K562 (cell line): ENCODE measurements at regions not wholly inside any gene's neighbourhood (a gene's known extent, or its start where the extent isn't known, plus 50 kb on each side); places are given as distances from the start of the nearest gene placed in this dataset.

Experiments used
- ATAC-seq: fragments of 200-7000 bp; cut with Tn5 transposase; 3 replicates; pipeline ENCODE4 v1.9.1; 2020; ENCODE audit warnings: moderate library complexity
- BruUV-seq: library from RNA; stranded (reverse); fragments of 400-500 nt; replicated peaks from 2 replicates; lab custom pipeline; 2021; lab: Mats Ljungman, UMichigan
- CTCF ChIA-PET: fragments of 300-600 bp; formaldehyde crosslinking; extraction: SDS; loops from one replicate; lab custom pipeline; 2021; ENCODE audit warnings: low intra/inter-chr PET ratio; lab: Yijun Ruan, JAX
- POLR2A ChIA-PET: fragments of 300-600, 350-650 bp; sonication (Branson Sonifier 250); formaldehyde crosslinking; extraction: SDS; loops from one replicate; lab custom pipeline; 2021; ENCODE audit warnings: antibody characterized with exemption, inconsistent platforms; lab: Yijun Ruan, JAX
- DNase-seq, 4 experiments: peaks; one replicate each; pipeline versions ENCODE4 v3.0.0 to v3.0.0-alpha.2; 2011 to 2018; ENCODE audit warnings: low spot score in 3 of 4, mixed read lengths in 3 of 4; ENCODE audit errors: extremely low read depth in 1 of 4
- FAIRE-seq: peaks from 2 replicates; lab custom pipeline; 2011; peaks lifted over from hg19 to GRCh38; lab: Jason Lieb, UNC
- H2AFZ ChIP-seq: 2 replicates; pipeline ENCODE4 v1.6.0; 2011; ENCODE audit warnings: low read depth, low read length, control low read depth, inconsistent platforms
- H3K27ac ChIP-seq: fragments of 200-600 bp; 3 replicates; pipeline ENCODE4 v1.8.0; 2011; ENCODE audit warnings: low read depth, mild to moderate bottlenecking, control low read depth, inconsistent platforms, low read length, moderate library complexity, mixed read lengths; ENCODE audit errors: extremely low read depth
- H3K27me3 ChIP-seq, 2 experiments: fragments of 300-600 bp in 1 of 2; 2 replicates in 1 of 2; 3 replicates in 1 of 2; pipeline versions ENCODE4 v1.6.0 to v1.8.0; 2011; ENCODE audit warnings: inconsistent platforms in 2 of 2, low read length in 2 of 2, mild to moderate bottlenecking in 1 of 2, mixed read lengths in 1 of 2, moderate library complexity in 1 of 2; ENCODE audit not compliant: control insufficient read depth in 2 of 2, insufficient read depth in 2 of 2
- H3K36me3 ChIP-seq: fragments of 300-600 bp; 3 replicates; pipeline ENCODE4 v1.8.0; 2011; ENCODE audit warnings: mild to moderate bottlenecking, low read length, inconsistent platforms; ENCODE audit not compliant: control insufficient read depth, insufficient read depth
- H3K4me1 ChIP-seq, 2 experiments: fragments of 200-600 bp in 1 of 2; replicated peaks in 1 of 2; 2 replicates in 1 of 2; 3 replicates in 1 of 2; pipeline versions ENCODE4 v1.5.1 to v1.8.0; 2011; ENCODE audit warnings: inconsistent platforms in 2 of 2, low read length in 2 of 2, mild to moderate bottlenecking in 1 of 2, mixed read lengths in 1 of 2, moderate library complexity in 1 of 2; ENCODE audit not compliant: control insufficient read depth in 2 of 2, insufficient read depth in 2 of 2
- H3K4me2 ChIP-seq: 2 replicates; pipeline ENCODE4 v1.6.1; 2011; ENCODE audit warnings: low read length, control low read depth, inconsistent platforms, mixed read lengths; ENCODE audit not compliant: insufficient read depth
- H3K4me3 ChIP-seq: fragments of 200-600 bp; sonication (generic), shearing (Covaris generic); 2 replicates; pipeline ENCODE4 v1.5.1; 2016; ENCODE audit warnings: control low read depth, inconsistent platforms
- H3K79me2 ChIP-seq: fragments of 200-600 bp; 3 replicates; pipeline ENCODE4 v1.8.0; 2011; ENCODE audit warnings: low read length, inconsistent platforms; ENCODE audit not compliant: control insufficient read depth, insufficient read depth
- H3K9ac ChIP-seq, 2 experiments: 2 replicates each; pipeline versions ENCODE4 v1.6.0 to v1.6.1; 2011; ENCODE audit warnings: low read depth in 2 of 2, low read length in 2 of 2, control low read depth in 1 of 2, inconsistent platforms in 1 of 2, mild to moderate bottlenecking in 1 of 2, mixed read lengths in 1 of 2; ENCODE audit not compliant: insufficient read depth in 1 of 2
- H3K9me1 ChIP-seq: one replicate; pipeline ENCODE4 v1.6.0; 2011; ENCODE audit warnings: inconsistent platforms, mild to moderate bottlenecking, low read length, moderate library complexity; ENCODE audit not compliant: control insufficient read depth, insufficient read depth
- H3K9me3 ChIP-seq: replicated peaks from 2 replicates; pipeline ENCODE4 v1.5.1; 2011; ENCODE audit warnings: low read depth, low read length, inconsistent platforms; ENCODE audit not compliant: control insufficient read depth, insufficient read depth
- H4K20me1 ChIP-seq: replicated peaks from 2 replicates; pipeline ENCODE4 v1.6.1; 2011; ENCODE audit warnings: low read length, inconsistent platforms, mixed read lengths; ENCODE audit not compliant: control insufficient read depth, insufficient read depth
- BACH1 ChIP-seq: fragments of 200-800 bp; sonication (Bioruptor generic); IDR thresholded peaks from 2 replicates; pipeline ENCODE4 v1.6.1; 2016; ENCODE audit warnings: missing genetic modification characterization, missing compliant biosample characterization
- BMI1 ChIP-seq: fragments of 150-350 bp; IDR thresholded peaks from 2 replicates; pipeline ENCODE4 v1.6.1; 2014; ENCODE audit warnings: low read length
- CREB5 ChIP-seq: fragments of 250-450 bp; sonication (Bioruptor Pico); IDR thresholded peaks from 2 replicates; pipeline ENCODE4 v1.5.0; 2020; ENCODE audit warnings: mild to moderate bottlenecking
- IRF2 ChIP-seq: sonication (generic); formaldehyde crosslinking; IDR thresholded peaks from 2 replicates; pipeline ENCODE4 v1.8.1; 2022; ENCODE audit warnings: mild to moderate bottlenecking, missing genetic modification reagents
- POLR2A ChIP-seq: fragments of 450-650 bp; conservative IDR thresholded peaks from 2 replicates; pipeline ENCODE4 v1.6.1; 2016
- SAFB ChIP-seq: fragments of 200-400 bp; formaldehyde crosslinking; IDR thresholded peaks from 2 replicates; pipeline ENCODE4 v1.6.1; 2017; ENCODE audit warnings: low read depth, low read length, borderline replicate concordance
- TCFL5 ChIP-seq: fragments of 250-450 bp; sonication (Bioruptor Pico); conservative IDR thresholded peaks from 2 replicates; pipeline ENCODE4 v1.6.1; 2021; ENCODE audit warnings: mild to moderate bottlenecking, moderate library complexity, matching md5 sums
- TEAD1 ChIP-seq, 2 experiments: fragments of 450-650 bp in 1 of 2; sonication (generic) in 1 of 2; formaldehyde crosslinking; IDR thresholded peaks; 2 replicates each; pipeline versions ENCODE4 v1.4.0 to v1.8.0; 2020 to 2022; ENCODE audit warnings: mild to moderate bottlenecking in 2 of 2, missing genetic modification reagents in 1 of 2
- THAP12 ChIP-seq: fragments of 250-450 bp; sonication (Bioruptor Pico); IDR thresholded peaks from 2 replicates; pipeline ENCODE4 v1.9.0; 2021; ENCODE audit warnings: mild to moderate bottlenecking, inconsistent platforms
- WHSC1 ChIP-seq: IDR thresholded peaks from one replicate; pipeline ENCODE4 v1.6.1; 2012; ENCODE audit warnings: low read length, control low read depth, inconsistent platforms
- ZNF143 ChIP-seq: sonication (generic); formaldehyde crosslinking; IDR thresholded peaks from 2 replicates; pipeline ENCODE4 v1.9.0; 2022; ENCODE audit warnings: mild to moderate bottlenecking, missing genetic modification reagents
- ZNF561 ChIP-seq: fragments of 450-650 bp; formaldehyde crosslinking; conservative IDR thresholded peaks from 2 replicates; pipeline ENCODE4 v1.4.0; 2020; ENCODE audit warnings: mild to moderate bottlenecking, moderate library complexity
- ZNF644 ChIP-seq: fragments of 200-800 bp; sonication (Bioruptor generic); IDR thresholded peaks from 2 replicates; pipeline ENCODE4 v1.6.1; 2016; ENCODE audit warnings: low read depth, missing genetic modification characterization, missing compliant biosample characterization
- WGBS: fragments of 100-300 bp; shearing (Covaris generic); methylation state at CpG from one replicate; pipeline ENCODE4 v1.1.6; 2016; ENCODE audit warnings: low coverage, mixed read lengths; ENCODE audit not compliant: insufficient coverage; ENCODE audit errors: missing lambda C conversion rate; 5-methylcytosine and 5-hydroxymethylcytosine counted together
- in situ Hi-C: fragments of 300-500 bp; cut with MboI; formaldehyde crosslinking; loops from 4 replicates; pipeline ENCODE4 v1.15.0; 2018; ENCODE audit warnings: inconsistent platforms, mixed read lengths
- intact Hi-C: fragments of 100-400 bp; cut with micrococcal nuclease; formaldehyde crosslinking; loops from 2 replicates; pipeline ENCODE4 v1.14.2; 2022
- TF ChIP-seq, protein P1 (sequence below): fragments of 250-450 bp; sonication (Bioruptor Pico); IDR thresholded peaks from 2 replicates; pipeline ENCODE4 v1.8.0; 2022; ENCODE audit warnings: moderate library complexity, mild to moderate bottlenecking, inconsistent platforms

DNA sequence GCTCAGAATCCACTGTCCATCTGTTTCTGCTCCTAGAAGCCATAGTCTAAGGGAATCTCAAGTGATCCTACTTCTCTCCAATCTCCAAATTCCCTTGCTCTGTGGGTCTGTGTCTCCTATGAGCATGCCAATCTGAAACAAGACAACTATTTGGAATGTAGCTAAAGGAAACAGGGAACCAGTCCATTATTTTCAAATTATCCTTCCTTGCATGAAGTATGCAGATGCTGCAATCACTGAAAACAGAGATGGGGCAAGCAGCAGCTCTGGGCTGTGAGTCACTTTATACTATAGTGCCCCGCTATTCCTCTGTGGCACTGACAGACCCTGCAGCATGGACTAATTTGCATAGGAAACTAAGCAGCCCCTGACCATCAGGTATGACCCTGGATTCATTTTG, 76.9 kb upstream of the PRSS58 start:
- no peak overlapping the region for H2AFZ ChIP-seq
- TF ChIP-seq BMI1 (no peak), ZNF143 (no peak), SAFB (no peak), TCFL5 (CRISPR knock-in tag) (no peak), POLR2A (no peak), BACH1 (tag) (no peak), WHSC1 (no peak), ZNF561 (CRISPR knock-in tag) (no peak), CREB5 (CRISPR knock-in tag) (no peak), TEAD1 (CRISPR knock-in tag; IDR thresholded peaks at IDR 0.05) (no peak), THAP12 (no peak), ZNF644 (tag) (no peak), IRF2 (CRISPR knock-in tag) (no peak)
- TF ChIP-seq, protein P1, sequence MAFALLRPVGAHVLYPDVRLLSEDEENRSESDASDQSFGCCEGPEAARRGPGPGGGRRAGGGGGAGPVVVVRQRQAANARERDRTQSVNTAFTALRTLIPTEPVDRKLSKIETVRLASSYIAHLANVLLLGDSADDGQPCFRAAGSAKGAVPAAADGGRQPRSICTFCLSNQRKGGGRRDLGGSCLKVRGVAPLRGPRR (CRISPR knock-in tag), result no peak
- TF ChIP-seq, all 486 proteins: peak for 0
- Histone ChIP-seq H3K36me3 (no peaks in the 10 kb centered on the region), H3K79me2 (no peaks in the 10 kb centered on the region), H3K9me3 (no peaks in the 10 kb centered on the region), H3K27me3 (peaks cover 0 to 3% of the 10 kb centered on the region in 2 experiments; a peak in 1 of 5 replicates), H3K4me3 (no peak overlapping the region), H3K4me1 (no peaks in the 10 kb centered on the region), H3K9me1 (no peaks in the 10 kb centered on the region), H3K9ac (no peak overlapping the region), H3K27ac (no peak overlapping the region), H4K20me1 (no peaks in the 10 kb centered on the region), H3K4me2 (no peak overlapping the region)
- intact Hi-C loops, result no loop called here
- no TSS peak for BruUV-seq
- CTCF ChIA-PET, result no interaction called here
- ATAC-seq (no peak), FAIRE-seq (no peak), DNase-seq (no peak)
- WGBS, result 0% methylated on average over 1 of the region's 1 CpG
- POLR2A ChIA-PET, result interaction anchor here (0.7 kb wide), 1 partner anchor 54 kb away, joined by 4 read pairs; no protein-coding TSS in a partner anchor
- in situ Hi-C loops, result no loop called here
